Thyroid gland (tissue), 4 donors: ENCODE measurements at regions not wholly inside any gene's neighbourhood (a gene's known extent, or its start where the extent isn't known, plus 50 kb on each side); places are given as distances from the start of the nearest gene placed in this dataset.

Experiments used
- CTCF ChIP-seq, 6 experiments: fragments of 200-600 bp in 3 of 6; fragments of 450-650 bp in 3 of 6; sonication (generic) in 3 of 6; IDR thresholded peaks; one replicate each; pipeline ENCODE4 v1.5.1; 2016 to 2019; ENCODE audit warnings: antibody characterized with exemption in 6 of 6, mild to moderate bottlenecking in 2 of 6, inconsistent platforms in 1 of 6, moderate library complexity in 1 of 6
- POLR2A ChIP-seq, 2 donors: fragments of 450-650 bp; IDR thresholded peaks; one replicate each; pipeline ENCODE4 v1.6.1; 2017; ENCODE audit warnings: antibody characterized with exemption in 2 of 2, mild to moderate bottlenecking in 2 of 2, moderate library complexity in 1 of 2

- TF ChIP-seq CTCF (IDR thresholded peaks at IDR 0.05) = no peak
- TF ChIP-seq POLR2A (IDR thresholded peaks at IDR 0.05) = no peak
Measured at GRCh38 chr3:132881756-132882409, 156.3 kb upstream of the TMEM108 start.
